AG04449 (cell line): ENCODE measurements at regions not wholly inside any gene's neighbourhood (a gene's known extent, or its start where the extent isn't known, plus 50 kb on each side); places are given as distances from the start of the nearest gene placed in this dataset.
A peak's percentile ranks its signal among the peaks of the same experiment; 100 is the strongest.

ENCODE experiments used
- CTCF ChIA-PET: fragments of 350-600 bp; formaldehyde crosslinking; extraction: SDS; loops from one replicate; lab custom pipeline; 2021; ENCODE audit warnings: antibody characterized with exemption; lab: Yijun Ruan, JAX
- POLR2A ChIA-PET: fragments of 400-600, 350-600 bp; formaldehyde crosslinking; extraction: SDS; loops from one replicate; lab custom pipeline; 2020; ENCODE audit warnings: antibody characterized with exemption, inconsistent platforms; lab: Yijun Ruan, JAX
- DNase-seq: peaks from one replicate; pipeline ENCODE4 v3.0.0-alpha.2; 2010; ENCODE audit warnings: low read depth, low spot score
- H3K4me3 ChIP-seq: 2 replicates; pipeline ENCODE4 v1.5.1; 2011; ENCODE audit warnings: low read depth, mild to moderate bottlenecking, control low read depth, low read length
- CTCF ChIP-seq: IDR thresholded peaks from one replicate; pipeline ENCODE4 v1.5.1; 2011; ENCODE audit warnings: mild to moderate bottlenecking, moderate library complexity, low read length, control low read depth, inconsistent platforms; ENCODE audit not compliant: insufficient read depth; ENCODE audit errors: missing control alignments

- CTCF ChIA-PET = interaction anchor here (1.0 kb wide), 1 partner anchor 612 kb away, joined by 3 read pairs; no protein-coding TSS in a partner anchor
- TF ChIP-seq CTCF = no peak
- no peak for DNase-seq
- H3K4me3 ChIP-seq = no peak overlapping the region
- POLR2A ChIA-PET = interaction anchor here (1.3 kb wide), 1 partner anchor 9 kb away, joined by 5 read pairs; no protein-coding TSS in a partner anchor
Observed at GRCh38 chr2:12441750-12442475, 274.8 kb upstream of the TRIB2 start.

- ChIA-PET POLR2A (interaction anchor here (1.3 kb wide), 1 partner anchor 9 kb away, joined by 5 read pairs; no protein-coding TSS in a partner anchor), CTCF (interaction anchor here (1.0 kb wide), 1 partner anchor 612 kb away, joined by 3 read pairs; no protein-coding TSS in a partner anchor)
- no peak overlapping the region for H3K4me3 ChIP-seq
- no peak for TF ChIP-seq CTCF
- DNase-seq = no peak
Observed at GRCh38 chr2:12442476-12442847, 274.3 kb upstream of the TRIB2 start.

GRCh38 chr2:12448846-12449505 is 267.8 kb upstream of the TRIB2 start:
- ChIA-PET POLR2A (no interaction called here), CTCF (no interaction called here)
- H3K4me3 ChIP-seq = no peak overlapping the region
- TF ChIP-seq CTCF = no peak
- DNase-seq = no peak

GRCh38 chr2:12451726-12452125 is 265.0 kb upstream of the TRIB2 start:
- POLR2A ChIA-PET = interaction anchor here (0.5 to 1.0 kb wide), 3 partner anchors 17 to 268 kb away, joined by 3 read pairs; no protein-coding TSS in a partner anchor
- CTCF ChIA-PET = interaction anchor here (2.4 kb wide), 1 partner anchor 265 kb away, joined by 11 read pairs; the partner anchor contains the start of gene TRIB2
- DNase-seq = no peak
- TF ChIP-seq CTCF = no peak
- H3K4me3 ChIP-seq = no peak overlapping the region

GRCh38 chr2:12452185-12452584 is 264.6 kb upstream of the TRIB2 start:
- ChIA-PET CTCF (interaction anchor here (2.4 kb wide), 1 partner anchor 265 kb away, joined by 11 read pairs; the partner anchor contains the start of gene TRIB2), POLR2A (interaction anchor here (0.5 to 1.0 kb wide), 3 partner anchors 17 to 268 kb away, joined by 3 read pairs; no protein-coding TSS in a partner anchor)
- DNase-seq = peak; percentile 65
- no peak overlapping the region for H3K4me3 ChIP-seq
- TF ChIP-seq CTCF = no peak

- POLR2A ChIA-PET = no interaction called here
- TF ChIP-seq CTCF = no peak
- CTCF ChIA-PET = no interaction called here
- no peak overlapping the region for H3K4me3 ChIP-seq
- no peak for DNase-seq
Observed at GRCh38 chr2:12453731-12454130, 263.0 kb upstream of the TRIB2 start.
